Osteoblast (primary cell): ENCODE measurements at regions not wholly inside any gene's neighbourhood (a gene's known extent, or its start where the extent isn't known, plus 50 kb on each side); places are given as distances from the start of the nearest gene placed in this dataset.

ENCODE experiments used
- DNase-seq: peaks from one replicate; pipeline ENCODE4 v3.0.0; 2011; ENCODE audit warnings: low spot score, mixed read lengths; ENCODE audit not compliant: insufficient read length; ENCODE audit errors: missing footprints
- H2AFZ ChIP-seq: 2 replicates; pipeline ENCODE4 v1.6.0; 2011; ENCODE audit warnings: mild to moderate bottlenecking, low read length
- H3K27ac ChIP-seq: 2 replicates; pipeline ENCODE4 v1.5.1; 2011; ENCODE audit warnings: mild to moderate bottlenecking, low read depth, low read length, moderate library complexity
- H3K27me3 ChIP-seq: 2 replicates; pipeline ENCODE4 v1.6.0; 2012; ENCODE audit warnings: mild to moderate bottlenecking, control low read depth, inconsistent platforms, low read length, moderate library complexity; ENCODE audit not compliant: insufficient read depth
- H3K36me3 ChIP-seq: 2 replicates; pipeline ENCODE4 v1.5.1; 2011; ENCODE audit warnings: mild to moderate bottlenecking, low read length, control low read depth, moderate library complexity; ENCODE audit not compliant: insufficient read depth
- H3K4me1 ChIP-seq: 2 replicates; pipeline ENCODE4 v1.5.1; 2011; ENCODE audit warnings: mild to moderate bottlenecking, low read length, control low read depth, moderate library complexity; ENCODE audit not compliant: insufficient read depth
- H3K4me2 ChIP-seq: 2 replicates; pipeline ENCODE4 v1.6.0; 2011; ENCODE audit warnings: mild to moderate bottlenecking, low read length; ENCODE audit not compliant: insufficient read depth
- H3K4me3 ChIP-seq: fragments of 200-600 bp; sonication (generic); 3 replicates; pipeline ENCODE4 v1.5.1; 2012; ENCODE audit warnings: mild to moderate bottlenecking, low read length, inconsistent platforms; ENCODE audit not compliant: insufficient read depth
- H3K79me2 ChIP-seq: 2 replicates; pipeline ENCODE4 v1.6.0; 2012; ENCODE audit warnings: mild to moderate bottlenecking, low read length, control low read depth, inconsistent platforms; ENCODE audit not compliant: insufficient read depth
- H3K9me3 ChIP-seq: 2 replicates; pipeline ENCODE4 v1.5.1; 2011; ENCODE audit warnings: low read depth, low read length, control low read depth
- H4K20me1 ChIP-seq: 2 replicates; pipeline ENCODE4 v1.6.0; 2012; ENCODE audit warnings: mild to moderate bottlenecking, low read length, control low read depth; ENCODE audit not compliant: insufficient read depth
- CTCF ChIP-seq: IDR thresholded peaks from 2 replicates; pipeline ENCODE4 v1.5.1; 2011; ENCODE audit warnings: mild to moderate bottlenecking, low read depth, low read length, moderate library complexity; ENCODE audit errors: extremely low read depth

GRCh38 chr3:65182682-65183081 lies 494.9 kb upstream of the ADAMTS9 start:
- Histone ChIP-seq H3K9me3 (no peaks in the 10 kb centered on the region), H3K27me3 (no peaks in the 10 kb centered on the region), H3K4me1 (no peaks in the 10 kb centered on the region), H3K27ac (no peak overlapping the region), H3K79me2 (no peaks in the 10 kb centered on the region), H3K36me3 (no peaks in the 10 kb centered on the region), H4K20me1 (no peaks in the 10 kb centered on the region), H2AFZ (no peak overlapping the region), H3K4me2 (no peak overlapping the region), H3K4me3 (no peak overlapping the region)
- no peak for TF ChIP-seq CTCF
- no peak for DNase-seq

GRCh38 chr3:65182085-65182484 lies 494.3 kb upstream of the ADAMTS9 start:
- no peaks in the 10 kb centered on the region for H3K4me1 ChIP-seq

GRCh38 chr3:65181391-65181871 lies 493.6 kb upstream of the ADAMTS9 start:
- TF ChIP-seq CTCF, result no peak
- Histone ChIP-seq H3K4me3 (no peak overlapping the region), H2AFZ (no peak overlapping the region), H3K36me3 (no peaks in the 10 kb centered on the region), H3K27me3 (no peaks in the 10 kb centered on the region), H3K79me2 (no peaks in the 10 kb centered on the region), H4K20me1 (no peaks in the 10 kb centered on the region), H3K27ac (no peak overlapping the region), H3K9me3 (no peaks in the 10 kb centered on the region), H3K4me1 (no peaks in the 10 kb centered on the region), H3K4me2 (no peak overlapping the region)
- DNase-seq, result no peak

More at GRCh38 chr3:65182085-65182484, 494.3 kb upstream of the ADAMTS9 start:
- no peaks in the 10 kb centered on the region for H3K36me3 ChIP-seq
- DNase-seq, result no peak
- no peaks in the 10 kb centered on the region for H3K79me2 ChIP-seq
- no peak overlapping the region for H3K27ac ChIP-seq
- no peak overlapping the region for H3K4me3 ChIP-seq
- H3K4me2 ChIP-seq, result no peak overlapping the region
- no peaks in the 10 kb centered on the region for H4K20me1 ChIP-seq
- no peaks in the 10 kb centered on the region for H3K9me3 ChIP-seq
- H3K27me3 ChIP-seq, result no peaks in the 10 kb centered on the region
- no peak for TF ChIP-seq CTCF
- no peak overlapping the region for H2AFZ ChIP-seq

- Histone ChIP-seq H2AFZ (no peak overlapping the region), H3K27me3 (no peaks in the 10 kb centered on the region), H3K4me1 (no peaks in the 10 kb centered on the region), H3K79me2 (no peaks in the 10 kb centered on the region), H3K4me2 (no peak overlapping the region), H3K27ac (no peak overlapping the region), H3K9me3 (no peaks in the 10 kb centered on the region), H4K20me1 (no peaks in the 10 kb centered on the region), H3K4me3 (no peak overlapping the region), H3K36me3 (no peaks in the 10 kb centered on the region)
- DNase-seq, result no peak
- no peak for TF ChIP-seq CTCF
Measured at GRCh38 chr3:65178703-65179102, 490.9 kb upstream of the ADAMTS9 start.
